Suprapubic skin (tissue), 4 donors: ENCODE measurements at regions not wholly inside any gene's neighbourhood (a gene's known extent, or its start where the extent isn't known, plus 50 kb on each side); places are given as distances from the start of the nearest gene placed in this dataset.

Source experiments
- EP300 ChIP-seq: sonication (generic); formaldehyde crosslinking; IDR thresholded peaks from one replicate; pipeline ENCODE4 v1.6.1; 2017; ENCODE audit warnings: antibody characterized with exemption
- POLR2A ChIP-seq, 2 donors: fragments of 450-650 bp; IDR thresholded peaks; one replicate each; pipeline ENCODE4 v1.6.1; 2017; ENCODE audit warnings: antibody characterized with exemption in 2 of 2, mild to moderate bottlenecking in 2 of 2, moderate library complexity in 2 of 2
- POLR2AphosphoS5 ChIP-seq, 3 donors: sonication (generic); formaldehyde crosslinking; IDR thresholded peaks; one replicate each; pipeline ENCODE4 v1.6.1; 2017; ENCODE audit warnings: antibody characterized with exemption in 3 of 3
- TF ChIP-seq, protein P1 (sequence below), 2 donors: fragments of 200-600 bp in 1 of 2; fragments of 450-650 bp in 1 of 2; sonication (generic) in 1 of 2; IDR thresholded peaks; one replicate each; pipeline ENCODE4 v1.5.1; 2016 to 2019; ENCODE audit warnings: antibody characterized with exemption in 2 of 2, mild to moderate bottlenecking in 1 of 2, moderate library complexity in 1 of 2

DNA sequence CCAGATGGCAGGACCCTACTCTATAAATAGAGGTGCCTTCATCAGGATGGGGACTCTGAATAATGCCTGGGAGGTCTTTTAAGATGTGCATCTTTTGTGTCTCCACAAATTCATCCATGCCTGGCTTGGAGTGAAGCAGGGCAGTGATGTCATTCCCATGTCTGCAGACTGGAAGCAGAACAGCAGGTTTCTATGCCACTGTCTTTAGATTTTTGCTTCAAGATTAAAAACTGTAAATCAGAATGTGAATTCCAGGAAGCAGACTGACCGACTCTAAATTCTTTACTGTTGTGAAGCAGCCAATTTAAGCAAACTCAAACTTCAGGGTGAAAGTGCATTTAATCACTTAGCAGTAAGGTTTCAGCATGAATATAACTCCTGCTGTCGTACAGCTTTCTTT, 159.3 kb downstream of the SCG2 start:
- TF ChIP-seq POLR2A (IDR thresholded peaks at IDR 0.05) (no peak), EP300 (no peak), POLR2AphosphoS5 (IDR thresholded peaks at IDR 0.05) (no peak)
- TF ChIP-seq, protein P1, sequence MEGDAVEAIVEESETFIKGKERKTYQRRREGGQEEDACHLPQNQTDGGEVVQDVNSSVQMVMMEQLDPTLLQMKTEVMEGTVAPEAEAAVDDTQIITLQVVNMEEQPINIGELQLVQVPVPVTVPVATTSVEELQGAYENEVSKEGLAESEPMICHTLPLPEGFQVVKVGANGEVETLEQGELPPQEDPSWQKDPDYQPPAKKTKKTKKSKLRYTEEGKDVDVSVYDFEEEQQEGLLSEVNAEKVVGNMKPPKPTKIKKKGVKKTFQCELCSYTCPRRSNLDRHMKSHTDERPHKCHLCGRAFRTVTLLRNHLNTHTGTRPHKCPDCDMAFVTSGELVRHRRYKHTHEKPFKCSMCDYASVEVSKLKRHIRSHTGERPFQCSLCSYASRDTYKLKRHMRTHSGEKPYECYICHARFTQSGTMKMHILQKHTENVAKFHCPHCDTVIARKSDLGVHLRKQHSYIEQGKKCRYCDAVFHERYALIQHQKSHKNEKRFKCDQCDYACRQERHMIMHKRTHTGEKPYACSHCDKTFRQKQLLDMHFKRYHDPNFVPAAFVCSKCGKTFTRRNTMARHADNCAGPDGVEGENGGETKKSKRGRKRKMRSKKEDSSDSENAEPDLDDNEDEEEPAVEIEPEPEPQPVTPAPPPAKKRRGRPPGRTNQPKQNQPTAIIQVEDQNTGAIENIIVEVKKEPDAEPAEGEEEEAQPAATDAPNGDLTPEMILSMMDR (IDR thresholded peaks at IDR 0.05): no peak
